HepG2 (cell line): ENCODE measurements at regions not wholly inside any gene's neighbourhood (a gene's known extent, or its start where the extent isn't known, plus 50 kb on each side); places are given as distances from the start of the nearest gene placed in this dataset.

Experiments used
- AGO2 ChIP-seq: fragments of 200-400 bp; formaldehyde crosslinking; optimal IDR thresholded peaks from 2 replicates; pipeline ENCODE3; 2017; ENCODE audit warnings: mild to moderate bottlenecking, low read depth, low read length, moderate library complexity
- CREM ChIP-seq, 2 experiments: sonication (generic) in 1 of 2; formaldehyde crosslinking in 1 of 2; IDR thresholded peaks; 2 replicates each; pipeline versions ENCODE4 v1.4.0 to v1.6.1; 2016 to 2020; ENCODE audit warnings: antibody characterized with exemption in 1 of 2, mild to moderate bottlenecking in 1 of 2, missing genetic modification reagents in 1 of 2
- ESRRA ChIP-seq: sonication (generic); formaldehyde crosslinking; IDR thresholded peaks from 2 replicates; pipeline ENCODE4 v1.5.1; 2020; ENCODE audit warnings: mild to moderate bottlenecking, low read depth, missing genetic modification reagents
- GTF3A ChIP-seq: sonication (generic); formaldehyde crosslinking; conservative IDR thresholded peaks from 2 replicates; pipeline ENCODE4 v1.4.0; 2020; ENCODE audit warnings: mild to moderate bottlenecking, missing genetic modification reagents
- HOXA9 ChIP-seq: sonication (generic); formaldehyde crosslinking; IDR thresholded peaks from 2 replicates; pipeline ENCODE4 v1.8.1; 2022; ENCODE audit warnings: missing genetic modification reagents, mild to moderate bottlenecking, moderate library complexity, borderline replicate concordance
- IKZF4 ChIP-seq: sonication (generic); formaldehyde crosslinking; IDR thresholded peaks from 2 replicates; pipeline ENCODE4 v1.5.1; 2020; ENCODE audit warnings: borderline replicate concordance, mild to moderate bottlenecking, low read depth, missing genetic modification reagents; ENCODE audit errors: not compliant biosample characterization
- KLF12 ChIP-seq: sonication (generic); formaldehyde crosslinking; IDR thresholded peaks from 2 replicates; pipeline ENCODE4 v1.4.0; 2020; ENCODE audit warnings: missing genetic modification reagents, borderline replicate concordance
- NR2F2 ChIP-seq: IDR thresholded peaks from 2 replicates; pipeline ENCODE4 v1.6.1; 2012; ENCODE audit warnings: low read depth, inconsistent platforms, borderline replicate concordance
- PHF20 ChIP-seq: sonication (generic); formaldehyde crosslinking; IDR thresholded peaks from 2 replicates; pipeline ENCODE4 v1.5.0; 2020; ENCODE audit warnings: mild to moderate bottlenecking, missing genetic modification reagents
- RCOR2 ChIP-seq: IDR thresholded peaks from 2 replicates; pipeline ENCODE4 v1.6.1; 2016; ENCODE audit warnings: missing biosample characterization, missing genetic modification reagents
- ZNF225 ChIP-seq: sonication (generic); formaldehyde crosslinking; IDR thresholded peaks from 2 replicates; pipeline ENCODE4 v1.4.0; 2020; ENCODE audit warnings: mild to moderate bottlenecking, missing genetic modification reagents
- ZNF451 ChIP-seq: sonication (generic); formaldehyde crosslinking; IDR thresholded peaks from 2 replicates; pipeline ENCODE4 v1.5.0; 2020; ENCODE audit warnings: mild to moderate bottlenecking, missing genetic modification reagents
- ZNF562 ChIP-seq: sonication (generic); formaldehyde crosslinking; IDR thresholded peaks from 2 replicates; pipeline ENCODE4 v1.8.0; 2022; ENCODE audit warnings: missing genetic modification reagents, borderline replicate concordance
- ZNF782 ChIP-seq: sonication (generic); formaldehyde crosslinking; IDR thresholded peaks from 2 replicates; pipeline ENCODE4 v1.4.0; 2020; ENCODE audit warnings: missing genetic modification reagents, mild to moderate bottlenecking, borderline replicate concordance
- TF ChIP-seq, protein P1 (sequence below): IDR thresholded peaks from 2 replicates; pipeline ENCODE4 v1.6.1; 2016; ENCODE audit warnings: missing compliant biosample characterization, missing genetic modification reagents, borderline replicate concordance
- TF ChIP-seq, protein P2 (sequence below): sonication (generic); formaldehyde crosslinking; IDR thresholded peaks from 2 replicates; pipeline ENCODE4 v1.4.0; 2020; ENCODE audit warnings: missing genetic modification reagents, borderline replicate concordance
- TF ChIP-seq, protein P3 (sequence below): sonication (generic); formaldehyde crosslinking; IDR thresholded peaks from 2 replicates; pipeline ENCODE4 v1.5.0; 2020; ENCODE audit warnings: missing genetic modification reagents
- TF ChIP-seq, protein P4 (sequence below): sonication (generic); formaldehyde crosslinking; IDR thresholded peaks from 2 replicates; pipeline ENCODE4 v1.4.0; 2020; ENCODE audit warnings: missing genetic modification reagents
- TF ChIP-seq, protein P5 (sequence below): sonication (generic); formaldehyde crosslinking; IDR thresholded peaks from 2 replicates; pipeline ENCODE4 v1.4.0; 2020; ENCODE audit warnings: missing genetic modification reagents
- TF ChIP-seq, protein P6 (sequence below): sonication (generic); formaldehyde crosslinking; IDR thresholded peaks from 2 replicates; pipeline ENCODE4 v1.4.0; 2020; ENCODE audit warnings: missing genetic modification reagents, borderline replicate concordance

DNA sequence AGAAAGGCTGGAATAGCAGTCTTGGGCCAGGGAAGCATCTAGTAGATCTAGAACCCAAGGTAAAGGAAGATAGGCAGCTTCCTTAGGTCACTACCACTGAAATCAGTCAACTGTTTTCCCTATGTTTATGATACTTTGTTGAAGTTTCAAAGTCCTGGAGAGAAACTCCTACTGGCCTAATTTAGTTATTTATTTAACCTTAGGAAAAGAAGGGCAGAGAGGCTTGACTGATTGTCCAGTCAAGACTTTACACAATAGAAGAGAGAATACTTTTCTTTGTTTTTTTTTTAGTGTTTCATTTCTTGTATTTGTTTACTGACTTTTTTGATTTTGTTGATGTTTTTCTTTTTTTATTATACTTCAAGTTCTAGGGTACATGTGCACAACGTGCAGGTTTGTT, 138.9 kb upstream of the PHYHIPL start (continued):
- TF ChIP-seq, protein P1, sequence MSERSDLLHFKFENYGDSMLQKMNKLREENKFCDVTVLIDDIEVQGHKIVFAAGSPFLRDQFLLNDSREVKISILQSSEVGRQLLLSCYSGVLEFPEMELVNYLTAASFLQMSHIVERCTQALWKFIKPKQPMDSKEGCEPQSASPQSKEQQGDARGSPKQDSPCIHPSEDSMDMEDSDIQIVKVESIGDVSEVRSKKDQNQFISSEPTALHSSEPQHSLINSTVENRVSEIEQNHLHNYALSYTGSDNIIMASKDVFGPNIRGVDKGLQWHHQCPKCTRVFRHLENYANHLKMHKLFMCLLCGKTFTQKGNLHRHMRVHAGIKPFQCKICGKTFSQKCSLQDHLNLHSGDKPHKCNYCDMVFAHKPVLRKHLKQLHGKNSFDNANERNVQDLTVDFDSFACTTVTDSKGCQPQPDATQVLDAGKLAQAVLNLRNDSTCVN (CRISPR knock-in tag), result no peak
- TF ChIP-seq ZNF562 (CRISPR knock-in tag) (no peak), NR2F2 (peak; percentile 87), RCOR2 (CRISPR knock-in tag) (peak; percentile 52; the same call in 1 of the 2 replicates), PHF20 (CRISPR knock-in tag) (no peak), GTF3A (CRISPR knock-in tag) (no peak), ZNF782 (CRISPR knock-in tag) (no peak), IKZF4 (CRISPR knock-in tag) (no peak), HOXA9 (CRISPR knock-in tag) (no peak), KLF12 (CRISPR knock-in tag) (no peak), CREM (IDR thresholded peaks at IDR 0.05) (peak; percentile 79), CREM (CRISPR knock-in tag; IDR thresholded peaks at IDR 0.05) (no peak), ESRRA (CRISPR knock-in tag) (no peak), ZNF451 (CRISPR knock-in tag) (no peak), AGO2 (no peak), ZNF225 (CRISPR knock-in tag) (no peak)
- TF ChIP-seq, protein P2, sequence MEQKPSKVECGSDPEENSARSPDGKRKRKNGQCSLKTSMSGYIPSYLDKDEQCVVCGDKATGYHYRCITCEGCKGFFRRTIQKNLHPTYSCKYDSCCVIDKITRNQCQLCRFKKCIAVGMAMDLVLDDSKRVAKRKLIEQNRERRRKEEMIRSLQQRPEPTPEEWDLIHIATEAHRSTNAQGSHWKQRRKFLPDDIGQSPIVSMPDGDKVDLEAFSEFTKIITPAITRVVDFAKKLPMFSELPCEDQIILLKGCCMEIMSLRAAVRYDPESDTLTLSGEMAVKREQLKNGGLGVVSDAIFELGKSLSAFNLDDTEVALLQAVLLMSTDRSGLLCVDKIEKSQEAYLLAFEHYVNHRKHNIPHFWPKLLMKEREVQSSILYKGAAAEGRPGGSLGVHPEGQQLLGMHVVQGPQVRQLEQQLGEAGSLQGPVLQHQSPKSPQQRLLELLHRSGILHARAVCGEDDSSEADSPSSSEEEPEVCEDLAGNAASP, result peak; percentile 46; the same call in 1 of the 2 replicates
- TF ChIP-seq, protein P3, sequence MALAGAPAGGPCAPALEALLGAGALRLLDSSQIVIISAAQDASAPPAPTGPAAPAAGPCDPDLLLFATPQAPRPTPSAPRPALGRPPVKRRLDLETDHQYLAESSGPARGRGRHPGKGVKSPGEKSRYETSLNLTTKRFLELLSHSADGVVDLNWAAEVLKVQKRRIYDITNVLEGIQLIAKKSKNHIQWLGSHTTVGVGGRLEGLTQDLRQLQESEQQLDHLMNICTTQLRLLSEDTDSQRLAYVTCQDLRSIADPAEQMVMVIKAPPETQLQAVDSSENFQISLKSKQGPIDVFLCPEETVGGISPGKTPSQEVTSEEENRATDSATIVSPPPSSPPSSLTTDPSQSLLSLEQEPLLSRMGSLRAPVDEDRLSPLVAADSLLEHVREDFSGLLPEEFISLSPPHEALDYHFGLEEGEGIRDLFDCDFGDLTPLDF, result no peak
- TF ChIP-seq, protein P4, sequence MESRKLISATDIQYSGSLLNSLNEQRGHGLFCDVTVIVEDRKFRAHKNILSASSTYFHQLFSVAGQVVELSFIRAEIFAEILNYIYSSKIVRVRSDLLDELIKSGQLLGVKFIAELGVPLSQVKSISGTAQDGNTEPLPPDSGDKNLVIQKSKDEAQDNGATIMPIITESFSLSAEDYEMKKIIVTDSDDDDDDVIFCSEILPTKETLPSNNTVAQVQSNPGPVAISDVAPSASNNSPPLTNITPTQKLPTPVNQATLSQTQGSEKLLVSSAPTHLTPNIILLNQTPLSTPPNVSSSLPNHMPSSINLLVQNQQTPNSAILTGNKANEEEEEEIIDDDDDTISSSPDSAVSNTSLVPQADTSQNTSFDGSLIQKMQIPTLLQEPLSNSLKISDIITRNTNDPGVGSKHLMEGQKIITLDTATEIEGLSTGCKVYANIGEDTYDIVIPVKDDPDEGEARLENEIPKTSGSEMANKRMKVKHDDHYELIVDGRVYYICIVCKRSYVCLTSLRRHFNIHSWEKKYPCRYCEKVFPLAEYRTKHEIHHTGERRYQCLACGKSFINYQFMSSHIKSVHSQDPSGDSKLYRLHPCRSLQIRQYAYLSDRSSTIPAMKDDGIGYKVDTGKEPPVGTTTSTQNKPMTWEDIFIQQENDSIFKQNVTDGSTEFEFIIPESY, result no peak
- TF ChIP-seq, protein P5, sequence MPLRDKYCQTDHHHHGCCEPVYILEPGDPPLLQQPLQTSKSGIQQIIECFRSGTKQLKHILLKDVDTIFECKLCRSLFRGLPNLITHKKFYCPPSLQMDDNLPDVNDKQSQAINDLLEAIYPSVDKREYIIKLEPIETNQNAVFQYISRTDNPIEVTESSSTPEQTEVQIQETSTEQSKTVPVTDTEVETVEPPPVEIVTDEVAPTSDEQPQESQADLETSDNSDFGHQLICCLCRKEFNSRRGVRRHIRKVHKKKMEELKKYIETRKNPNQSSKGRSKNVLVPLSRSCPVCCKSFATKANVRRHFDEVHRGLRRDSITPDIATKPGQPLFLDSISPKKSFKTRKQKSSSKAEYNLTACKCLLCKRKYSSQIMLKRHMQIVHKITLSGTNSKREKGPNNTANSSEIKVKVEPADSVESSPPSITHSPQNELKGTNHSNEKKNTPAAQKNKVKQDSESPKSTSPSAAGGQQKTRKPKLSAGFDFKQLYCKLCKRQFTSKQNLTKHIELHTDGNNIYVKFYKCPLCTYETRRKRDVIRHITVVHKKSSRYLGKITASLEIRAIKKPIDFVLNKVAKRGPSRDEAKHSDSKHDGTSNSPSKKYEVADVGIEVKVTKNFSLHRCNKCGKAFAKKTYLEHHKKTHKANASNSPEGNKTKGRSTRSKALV, result no peak
- TF ChIP-seq, protein P6, sequence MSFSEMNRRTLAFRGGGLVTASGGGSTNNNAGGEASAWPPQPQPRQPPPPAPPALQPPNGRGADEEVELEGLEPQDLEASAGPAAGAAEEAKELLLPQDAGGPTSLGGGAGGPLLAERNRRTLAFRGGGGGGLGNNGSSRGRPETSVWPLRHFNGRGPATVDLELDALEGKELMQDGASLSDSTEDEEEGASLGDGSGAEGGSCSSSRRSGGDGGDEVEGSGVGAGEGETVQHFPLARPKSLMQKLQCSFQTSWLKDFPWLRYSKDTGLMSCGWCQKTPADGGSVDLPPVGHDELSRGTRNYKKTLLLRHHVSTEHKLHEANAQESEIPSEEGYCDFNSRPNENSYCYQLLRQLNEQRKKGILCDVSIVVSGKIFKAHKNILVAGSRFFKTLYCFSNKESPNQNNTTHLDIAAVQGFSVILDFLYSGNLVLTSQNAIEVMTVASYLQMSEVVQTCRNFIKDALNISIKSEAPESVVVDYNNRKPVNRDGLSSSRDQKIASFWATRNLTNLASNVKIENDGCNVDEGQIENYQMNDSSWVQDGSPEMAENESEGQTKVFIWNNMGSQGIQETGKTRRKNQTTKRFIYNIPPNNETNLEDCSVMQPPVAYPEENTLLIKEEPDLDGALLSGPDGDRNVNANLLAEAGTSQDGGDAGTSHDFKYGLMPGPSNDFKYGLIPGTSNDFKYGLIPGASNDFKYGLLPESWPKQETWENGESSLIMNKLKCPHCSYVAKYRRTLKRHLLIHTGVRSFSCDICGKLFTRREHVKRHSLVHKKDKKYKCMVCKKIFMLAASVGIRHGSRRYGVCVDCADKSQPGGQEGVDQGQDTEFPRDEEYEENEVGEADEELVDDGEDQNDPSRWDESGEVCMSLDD (CRISPR knock-in tag), result no peak
